Neuronal stem cell (in vitro differentiated cells): ENCODE measurements at regions not wholly inside any gene's neighbourhood (a gene's known extent, or its start where the extent isn't known, plus 50 kb on each side); places are given as distances from the start of the nearest gene placed in this dataset.
A peak's percentile ranks its signal among the peaks of the same experiment; 100 is the strongest.

Source experiments
- DNase-seq: peaks from one replicate; pipeline ENCODE4 v3.0.0-alpha.2; 2013; ENCODE audit warnings: low spot score
- H2AFZ ChIP-seq: one replicate; pipeline ENCODE4 v1.6.1; 2013; ENCODE audit warnings: mild to moderate bottlenecking, low read length, inconsistent platforms
- H2AK5ac ChIP-seq: 2 replicates; pipeline ENCODE4 v1.6.1; 2013; ENCODE audit warnings: low read depth, mild to moderate bottlenecking, inconsistent platforms, low read length, moderate library complexity, mixed read lengths
- H2BK120ac ChIP-seq: 2 replicates; pipeline ENCODE4 v1.6.1; 2013; ENCODE audit warnings: low read depth, mild to moderate bottlenecking, inconsistent platforms, low read length, moderate library complexity, mixed read lengths
- H2BK12ac ChIP-seq: one replicate; pipeline ENCODE4 v1.6.1; 2013; ENCODE audit warnings: low read length, inconsistent platforms
- H2BK15ac ChIP-seq: 2 replicates; pipeline ENCODE4 v1.6.1; 2013; ENCODE audit warnings: mild to moderate bottlenecking, low read length, inconsistent platforms, mixed read lengths
- H2BK5ac ChIP-seq: one replicate; pipeline ENCODE4 v1.6.1; 2013; ENCODE audit warnings: inconsistent platforms, mild to moderate bottlenecking, low read length, moderate library complexity
- H3K14ac ChIP-seq: one replicate; pipeline ENCODE4 v1.6.1; 2013; ENCODE audit warnings: low read length, inconsistent platforms
- H3K18ac ChIP-seq: 2 replicates; pipeline ENCODE4 v1.6.1; 2013; ENCODE audit warnings: low read length, inconsistent platforms
- H3K23ac ChIP-seq: 2 replicates; pipeline ENCODE4 v1.6.1; 2013; ENCODE audit warnings: low read depth, mild to moderate bottlenecking, mixed read lengths, low read length, inconsistent platforms; ENCODE audit not compliant: poor library complexity
- H3K27ac ChIP-seq: replicated peaks from 3 replicates; pipeline ENCODE4 v1.5.1; 2013; ENCODE audit warnings: low read length, inconsistent platforms
- H3K27me3 ChIP-seq, 3 experiments: 2 replicates each; pipeline ENCODE4 v1.6.1; 2013; ENCODE audit warnings: low read length in 3 of 3, mild to moderate bottlenecking in 2 of 3, inconsistent platforms in 1 of 3, low read depth in 1 of 3, mixed read lengths in 1 of 3, moderate library complexity in 1 of 3; ENCODE audit not compliant: control insufficient read depth in 3 of 3, insufficient read depth in 3 of 3
- H3K36me3 ChIP-seq, 2 donors: replicated peaks in 1 of 2; 2 replicates each; pipeline ENCODE4 v1.6.1; 2013; ENCODE audit warnings: low read length in 2 of 2; ENCODE audit not compliant: control insufficient read depth in 2 of 2, insufficient read depth in 2 of 2
- H3K4ac ChIP-seq: 2 replicates; pipeline ENCODE4 v1.6.1; 2013; ENCODE audit warnings: inconsistent platforms, mild to moderate bottlenecking, low read length, moderate library complexity
- H3K4me1 ChIP-seq, 2 donors: 1 replicate in 1 of 2; 2 replicates in 1 of 2; pipeline ENCODE4 v1.6.1; 2013; ENCODE audit warnings: low read length in 2 of 2, low read depth in 1 of 2; ENCODE audit not compliant: control insufficient read depth in 2 of 2, insufficient read depth in 1 of 2
- H3K4me2 ChIP-seq: one replicate; pipeline ENCODE4 v1.6.1; 2013; ENCODE audit warnings: mild to moderate bottlenecking, low read length, inconsistent platforms; ENCODE audit not compliant: insufficient read depth, poor library complexity, severe bottlenecking
- H3K4me3 ChIP-seq, 2 donors: 2 replicates each; pipeline ENCODE4 v1.5.1; 2013; ENCODE audit warnings: low read length in 2 of 2, mild to moderate bottlenecking in 2 of 2, inconsistent platforms in 1 of 2, moderate library complexity in 1 of 2
- H3K79me1 ChIP-seq: one replicate; pipeline ENCODE4 v1.6.1; 2013; ENCODE audit warnings: low read depth, mild to moderate bottlenecking, inconsistent platforms, low read length, moderate library complexity
- H3K9ac ChIP-seq: one replicate; pipeline ENCODE4 v1.6.1; 2013; ENCODE audit warnings: mild to moderate bottlenecking, low read depth, low read length, inconsistent platforms; ENCODE audit not compliant: poor library complexity
- H3K9me3 ChIP-seq, 2 donors: replicated peaks in 1 of 2; 2 replicates each; pipeline versions ENCODE3 to v1.6.1; 2013; ENCODE audit warnings: low read length in 2 of 2, mild to moderate bottlenecking in 2 of 2, inconsistent platforms in 1 of 2, low read depth in 1 of 2, mixed read lengths in 1 of 2, moderate library complexity in 1 of 2; ENCODE audit not compliant: control insufficient read depth in 2 of 2, insufficient read depth in 1 of 2
- H4K8ac ChIP-seq: one replicate; pipeline ENCODE4 v1.6.1; 2013; ENCODE audit warnings: low read depth, mild to moderate bottlenecking, inconsistent platforms, low read length, moderate library complexity
- H4K91ac ChIP-seq: one replicate; pipeline ENCODE4 v1.6.1; 2013; ENCODE audit warnings: low read length, low read depth, mild to moderate bottlenecking, inconsistent platforms; ENCODE audit not compliant: poor library complexity
- WGBS, 2 donors: extraction: QIAGEN DNeasy Blood & Tissue Kit; methylation state at CpG; one replicate each; pipeline ENCODE4 v1.1.7; 2013; ENCODE audit warnings: missing lambda C conversion rate in 2 of 2, mixed read lengths in 1 of 2; ENCODE audit not compliant: insufficient read length in 2 of 2, insufficient replicate concordance in 1 of 2; ENCODE audit errors: extremely low coverage in 2 of 2; 5-methylcytosine and 5-hydroxymethylcytosine counted together

DNA sequence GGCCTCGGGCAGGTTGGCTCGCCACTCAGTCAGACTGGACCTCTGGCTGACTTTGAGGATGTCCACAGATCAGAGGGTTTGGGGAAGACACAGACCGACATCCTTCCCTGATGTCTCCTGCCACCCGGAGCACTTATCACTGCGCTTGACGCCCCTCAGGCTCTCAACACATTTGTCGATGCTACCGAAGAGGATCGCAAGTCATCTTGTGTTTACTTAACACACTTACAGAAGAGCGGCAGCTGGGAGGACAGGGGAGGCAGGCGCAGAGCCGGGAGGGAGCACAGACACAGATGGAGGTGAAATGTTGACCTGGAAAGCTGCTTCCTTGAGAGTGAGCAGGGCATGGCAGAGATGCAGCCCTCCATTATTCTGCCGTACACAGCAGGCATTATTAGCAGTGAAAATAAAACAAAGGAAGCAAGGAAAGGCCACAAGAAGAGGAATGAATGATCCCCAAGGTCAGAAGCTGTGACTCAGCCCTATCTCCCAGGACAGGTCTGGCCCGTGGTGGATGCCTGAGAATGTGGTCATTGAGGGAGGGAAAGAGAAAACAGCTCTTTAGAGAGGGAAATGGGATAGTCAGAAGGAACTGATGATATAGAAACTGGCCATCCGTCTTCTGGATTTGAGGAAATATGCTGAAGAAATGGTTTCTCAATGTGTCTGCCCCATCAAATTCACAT, 549.5 kb upstream of the ARGLU1 start:
- H2BK120ac ChIP-seq, result no peak overlapping the region
- H3K9me3 ChIP-seq, result no peaks in the 10 kb centered on the region
- H2BK12ac ChIP-seq, result no peak overlapping the region
- H2BK5ac ChIP-seq, result no peak overlapping the region
- H3K14ac ChIP-seq, result no peak overlapping the region
- no CpG with 5 or more reads among the region's 15 CpGs for WGBS, 2 donors
- no peaks in the 10 kb centered on the region for H3K27me3 ChIP-seq
- H3K27ac ChIP-seq, result no peak overlapping the region
- H2BK15ac ChIP-seq, result no peak overlapping the region
- H3K4me3 ChIP-seq, result no peak overlapping the region
- no peak overlapping the region for H3K9ac ChIP-seq
- no peak overlapping the region for H3K18ac ChIP-seq
- H3K79me1 ChIP-seq, result no peaks in the 10 kb centered on the region
- no peaks in the 10 kb centered on the region for H3K36me3 ChIP-seq
- H3K4me1 ChIP-seq, result peaks cover 0 to 2% of the 10 kb centered on the region in 2 donors
- H3K23ac ChIP-seq, result no peak overlapping the region
- no peak overlapping the region for H3K4me2 ChIP-seq
- H4K8ac ChIP-seq, result no peak overlapping the region
- H4K91ac ChIP-seq, result no peak overlapping the region
- peak overlapping the region; percentile 16 for H2AFZ ChIP-seq
- no peak overlapping the region for H3K4ac ChIP-seq
- no peak for DNase-seq
- no peak overlapping the region for H2AK5ac ChIP-seq

DNA sequence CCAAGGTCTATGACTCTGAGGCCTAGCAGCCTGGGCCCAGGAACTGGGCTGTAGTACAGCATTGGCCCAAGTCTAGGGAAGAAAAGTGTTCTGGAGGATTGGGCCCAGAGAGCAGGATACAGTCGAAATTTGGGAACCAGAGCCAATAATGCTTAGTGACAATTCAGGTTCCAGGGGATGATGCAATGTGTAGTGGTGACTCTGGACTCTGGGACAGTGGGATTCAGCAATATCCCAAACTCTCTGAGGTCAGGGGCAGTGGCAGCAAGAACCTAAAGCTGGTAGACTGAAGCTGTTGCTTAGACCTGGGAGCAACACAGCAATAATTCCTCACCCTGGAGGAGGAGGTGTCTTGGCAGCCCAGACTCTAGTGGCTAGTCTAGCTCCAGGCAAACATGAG, 545.5 kb upstream of the ARGLU1 start:
- DNase-seq, result no peak
- Histone ChIP-seq H3K4me2 (no peak overlapping the region), H4K91ac (no peak overlapping the region), H3K27me3 (no peaks in the 10 kb centered on the region), H4K8ac (no peak overlapping the region), H3K9ac (no peak overlapping the region), H2BK12ac (no peak overlapping the region), H2BK15ac (no peak overlapping the region), H2BK5ac (no peak overlapping the region), H3K9me3 (peaks cover 3% of the 10 kb centered on the region in 2 donors), H3K14ac (no peak overlapping the region), H3K4me3 (no peak overlapping the region), H3K18ac (peak overlapping the region; percentile 35), H3K23ac (no peak overlapping the region), H3K79me1 (no peaks in the 10 kb centered on the region), H2AK5ac (peak overlapping the region; percentile 22), H2BK120ac (no peak overlapping the region), H3K4me1 (no peaks in the 10 kb centered on the region), H3K27ac (no peak overlapping the region), H2AFZ (no peak overlapping the region), H3K36me3 (no peaks in the 10 kb centered on the region), H3K4ac (no peak overlapping the region)
- no CpG with 5 or more reads among the region's 1 CpG for WGBS, 2 donors

DNA sequence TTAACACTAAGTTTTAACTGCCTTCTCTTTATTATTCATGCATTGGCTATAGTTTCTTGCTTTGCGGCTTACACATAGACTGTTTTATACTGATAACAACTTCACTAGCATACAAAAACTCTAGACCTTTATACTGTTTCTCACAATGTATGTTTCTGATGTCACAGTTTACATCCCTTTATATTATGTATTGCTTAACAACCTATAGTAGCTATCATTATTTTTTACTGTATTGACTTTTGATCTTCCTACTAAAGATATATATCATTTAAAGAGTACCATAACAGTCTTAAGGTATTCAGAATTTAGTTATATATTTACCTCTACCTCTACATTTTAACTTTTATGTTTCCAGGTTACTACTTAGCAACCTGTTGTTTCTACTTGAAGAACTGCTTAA, 543.3 kb upstream of the ARGLU1 start:
- H4K8ac ChIP-seq, result no peak overlapping the region
- WGBS, 2 donors, result no CpG with 5 or more reads among the region's 1 CpG
- H3K4me2 ChIP-seq, result no peak overlapping the region
- H2BK15ac ChIP-seq, result no peak overlapping the region
- H2BK120ac ChIP-seq, result no peak overlapping the region
- DNase-seq, result no peak
- H3K27ac ChIP-seq, result no peak overlapping the region
- H3K9me3 ChIP-seq, result peaks cover 3% of the 10 kb centered on the region in 2 donors
- H3K4me1 ChIP-seq, result no peaks in the 10 kb centered on the region
- no peak overlapping the region for H3K9ac ChIP-seq
- no peak overlapping the region for H3K23ac ChIP-seq
- H2BK12ac ChIP-seq, result no peak overlapping the region
- no peaks in the 10 kb centered on the region for H3K27me3 ChIP-seq
- no peaks in the 10 kb centered on the region for H3K36me3 ChIP-seq
- no peaks in the 10 kb centered on the region for H3K79me1 ChIP-seq
- no peak overlapping the region for H3K14ac ChIP-seq
- H4K91ac ChIP-seq, result no peak overlapping the region
- no peak overlapping the region for H2AFZ ChIP-seq
- no peak overlapping the region for H3K18ac ChIP-seq
- H2BK5ac ChIP-seq, result no peak overlapping the region
- no peak overlapping the region for H3K4ac ChIP-seq
- no peak overlapping the region for H2AK5ac ChIP-seq
- no peak overlapping the region for H3K4me3 ChIP-seq

DNA sequence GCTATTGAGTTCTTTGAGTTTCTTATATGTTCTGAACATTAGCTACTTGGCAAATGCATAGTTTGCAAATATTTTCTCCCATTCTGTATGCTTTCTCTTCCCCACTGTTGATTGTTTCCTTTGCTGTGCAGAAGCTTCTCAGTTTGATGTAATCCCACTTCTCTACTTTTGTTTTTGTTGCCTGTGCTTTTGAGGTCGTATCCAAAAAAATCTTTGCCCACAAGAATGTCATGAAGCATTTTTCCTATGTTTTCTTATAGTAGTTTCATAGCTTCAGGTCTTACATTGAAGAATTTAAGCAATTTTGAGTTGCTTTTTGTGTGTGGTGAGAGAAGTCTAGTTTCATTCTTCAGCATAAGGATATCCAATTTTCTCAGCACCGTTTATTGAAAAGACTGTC, 536.7 kb upstream of the ARGLU1 start:
- Histone ChIP-seq H3K27ac (no peak overlapping the region), H3K4ac (no peak overlapping the region), H3K23ac (no peak overlapping the region), H3K4me1 (peaks cover under 1 to 3% of the 10 kb centered on the region in 2 donors), H3K79me1 (no peaks in the 10 kb centered on the region), H4K91ac (no peak overlapping the region), H2BK5ac (no peak overlapping the region), H3K4me2 (no peak overlapping the region), H3K27me3 (no peaks in the 10 kb centered on the region), H3K9ac (no peak overlapping the region), H2BK12ac (no peak overlapping the region), H3K36me3 (no peaks in the 10 kb centered on the region), H3K4me3 (no peak overlapping the region), H2BK120ac (no peak overlapping the region), H3K9me3 (peaks cover 3% of the 10 kb centered on the region in 2 donors), H3K14ac (no peak overlapping the region), H4K8ac (no peak overlapping the region), H2BK15ac (no peak overlapping the region), H2AFZ (no peak overlapping the region), H2AK5ac (no peak overlapping the region), H3K18ac (no peak overlapping the region)
- no peak for DNase-seq
- no CpG with 5 or more reads among the region's 2 CpGs for WGBS, 2 donors
